HEK293 (cell line): ENCODE measurements at regions not wholly inside any gene's neighbourhood (a gene's known extent, or its start where the extent isn't known, plus 50 kb on each side); places are given as distances from the start of the nearest gene placed in this dataset.

ENCODE experiments used
- GLIS2 ChIP-seq: fragments of 450-650 bp; formaldehyde crosslinking; IDR thresholded peaks from 2 replicates; pipeline ENCODE4 v1.5.1; 2016; ENCODE audit warnings: missing biosample characterization, missing genetic modification characterization
- MZF1 ChIP-seq: fragments of 450-650 bp; formaldehyde crosslinking; IDR thresholded peaks from 2 replicates; pipeline ENCODE4 v1.5.1; 2017; ENCODE audit warnings: missing biosample characterization, missing genetic modification characterization, borderline replicate concordance
- PBX3 ChIP-seq: sonication (generic); formaldehyde crosslinking; IDR thresholded peaks from 2 replicates; pipeline ENCODE4 v1.8.1; 2022; ENCODE audit warnings: mild to moderate bottlenecking, moderate library complexity, missing genetic modification reagents
- REPIN1 ChIP-seq: fragments of 450-650 bp; formaldehyde crosslinking; IDR thresholded peaks from 2 replicates; pipeline ENCODE4 v1.5.1; 2017; ENCODE audit warnings: missing biosample characterization, missing genetic modification characterization, low read depth
- SALL2 ChIP-seq: fragments of 450-650 bp; formaldehyde crosslinking; IDR thresholded peaks from 2 replicates; pipeline ENCODE4 v1.5.0; 2017; ENCODE audit warnings: missing biosample characterization, mild to moderate bottlenecking, missing genetic modification characterization, borderline replicate concordance
- ZBTB21 ChIP-seq: fragments of 450-650 bp; formaldehyde crosslinking; IDR thresholded peaks from 2 replicates; pipeline ENCODE4 v1.5.1; 2017; ENCODE audit warnings: missing biosample characterization, missing genetic modification characterization
- ZNF157 ChIP-seq: fragments of 450-650 bp; formaldehyde crosslinking; IDR thresholded peaks from 2 replicates; pipeline ENCODE4 v1.5.1; 2016; ENCODE audit warnings: missing biosample characterization, missing genetic modification characterization
- ZNF350 ChIP-seq: fragments of 450-650 bp; formaldehyde crosslinking; IDR thresholded peaks from 2 replicates; pipeline ENCODE4 v1.5.0; 2017; ENCODE audit warnings: missing biosample characterization, mild to moderate bottlenecking, missing genetic modification characterization
- ZNF555 ChIP-seq: fragments of 450-650 bp; formaldehyde crosslinking; conservative IDR thresholded peaks from 2 replicates; pipeline ENCODE4 v1.5.1; 2017; ENCODE audit warnings: missing biosample characterization, mild to moderate bottlenecking, missing genetic modification characterization, inconsistent platforms
- ZNF776 ChIP-seq: fragments of 450-650 bp; formaldehyde crosslinking; IDR thresholded peaks from 2 replicates; pipeline ENCODE4 v1.5.0; 2017; ENCODE audit warnings: missing biosample characterization, missing genetic modification characterization, borderline replicate concordance
- TF ChIP-seq, protein P1 (sequence below): fragments of 450-650 bp; formaldehyde crosslinking; IDR thresholded peaks from 2 replicates; pipeline ENCODE4 v1.5.1; 2016; ENCODE audit warnings: missing biosample characterization, missing genetic modification characterization
- TF ChIP-seq, protein P2 (sequence below): fragments of 450-650 bp; formaldehyde crosslinking; IDR thresholded peaks from 2 replicates; pipeline ENCODE4 v1.5.1; 2016; ENCODE audit warnings: missing biosample characterization, missing genetic modification characterization
- TF ChIP-seq, protein P3 (sequence below): fragments of 450-650 bp; formaldehyde crosslinking; IDR thresholded peaks from 2 replicates; pipeline ENCODE4 v1.5.1; 2016; ENCODE audit warnings: missing biosample characterization, missing genetic modification characterization

DNA sequence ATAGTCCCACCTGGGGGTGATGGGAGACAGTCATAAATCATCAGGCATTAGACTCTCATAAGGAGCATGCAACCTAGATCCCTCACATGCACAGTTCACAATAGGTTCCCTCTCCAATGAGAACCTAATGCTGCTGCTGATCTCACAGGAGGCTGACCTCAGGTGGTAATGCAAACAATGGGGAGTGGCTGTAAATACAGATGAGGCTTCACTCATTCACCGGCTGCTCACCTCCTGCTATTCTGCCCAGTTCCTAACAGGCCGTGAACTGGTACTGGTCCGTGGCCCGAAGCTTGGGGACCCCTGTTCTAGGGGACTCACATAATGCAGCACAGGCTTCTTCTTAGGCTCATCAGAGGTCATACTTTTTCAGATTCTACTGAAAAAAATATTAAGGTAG lies 625.9 kb upstream of the AGA start:
- TF ChIP-seq PBX3 (CRISPR knock-in tag): no peak
- TF ChIP-seq ZBTB21 (tag by site-specific recombination): no peak
- no peak for TF ChIP-seq ZNF776 (tag by site-specific recombination)
- TF ChIP-seq, protein P1, sequence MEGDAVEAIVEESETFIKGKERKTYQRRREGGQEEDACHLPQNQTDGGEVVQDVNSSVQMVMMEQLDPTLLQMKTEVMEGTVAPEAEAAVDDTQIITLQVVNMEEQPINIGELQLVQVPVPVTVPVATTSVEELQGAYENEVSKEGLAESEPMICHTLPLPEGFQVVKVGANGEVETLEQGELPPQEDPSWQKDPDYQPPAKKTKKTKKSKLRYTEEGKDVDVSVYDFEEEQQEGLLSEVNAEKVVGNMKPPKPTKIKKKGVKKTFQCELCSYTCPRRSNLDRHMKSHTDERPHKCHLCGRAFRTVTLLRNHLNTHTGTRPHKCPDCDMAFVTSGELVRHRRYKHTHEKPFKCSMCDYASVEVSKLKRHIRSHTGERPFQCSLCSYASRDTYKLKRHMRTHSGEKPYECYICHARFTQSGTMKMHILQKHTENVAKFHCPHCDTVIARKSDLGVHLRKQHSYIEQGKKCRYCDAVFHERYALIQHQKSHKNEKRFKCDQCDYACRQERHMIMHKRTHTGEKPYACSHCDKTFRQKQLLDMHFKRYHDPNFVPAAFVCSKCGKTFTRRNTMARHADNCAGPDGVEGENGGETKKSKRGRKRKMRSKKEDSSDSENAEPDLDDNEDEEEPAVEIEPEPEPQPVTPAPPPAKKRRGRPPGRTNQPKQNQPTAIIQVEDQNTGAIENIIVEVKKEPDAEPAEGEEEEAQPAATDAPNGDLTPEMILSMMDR (tag by site-specific recombination): no peak
- TF ChIP-seq, protein P2, sequence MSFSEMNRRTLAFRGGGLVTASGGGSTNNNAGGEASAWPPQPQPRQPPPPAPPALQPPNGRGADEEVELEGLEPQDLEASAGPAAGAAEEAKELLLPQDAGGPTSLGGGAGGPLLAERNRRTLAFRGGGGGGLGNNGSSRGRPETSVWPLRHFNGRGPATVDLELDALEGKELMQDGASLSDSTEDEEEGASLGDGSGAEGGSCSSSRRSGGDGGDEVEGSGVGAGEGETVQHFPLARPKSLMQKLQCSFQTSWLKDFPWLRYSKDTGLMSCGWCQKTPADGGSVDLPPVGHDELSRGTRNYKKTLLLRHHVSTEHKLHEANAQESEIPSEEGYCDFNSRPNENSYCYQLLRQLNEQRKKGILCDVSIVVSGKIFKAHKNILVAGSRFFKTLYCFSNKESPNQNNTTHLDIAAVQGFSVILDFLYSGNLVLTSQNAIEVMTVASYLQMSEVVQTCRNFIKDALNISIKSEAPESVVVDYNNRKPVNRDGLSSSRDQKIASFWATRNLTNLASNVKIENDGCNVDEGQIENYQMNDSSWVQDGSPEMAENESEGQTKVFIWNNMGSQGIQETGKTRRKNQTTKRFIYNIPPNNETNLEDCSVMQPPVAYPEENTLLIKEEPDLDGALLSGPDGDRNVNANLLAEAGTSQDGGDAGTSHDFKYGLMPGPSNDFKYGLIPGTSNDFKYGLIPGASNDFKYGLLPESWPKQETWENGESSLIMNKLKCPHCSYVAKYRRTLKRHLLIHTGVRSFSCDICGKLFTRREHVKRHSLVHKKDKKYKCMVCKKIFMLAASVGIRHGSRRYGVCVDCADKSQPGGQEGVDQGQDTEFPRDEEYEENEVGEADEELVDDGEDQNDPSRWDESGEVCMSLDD: no peak
- TF ChIP-seq MZF1: no peak
- no peak for TF ChIP-seq GLIS2
- TF ChIP-seq ZNF555: no peak
- TF ChIP-seq, protein P3, sequence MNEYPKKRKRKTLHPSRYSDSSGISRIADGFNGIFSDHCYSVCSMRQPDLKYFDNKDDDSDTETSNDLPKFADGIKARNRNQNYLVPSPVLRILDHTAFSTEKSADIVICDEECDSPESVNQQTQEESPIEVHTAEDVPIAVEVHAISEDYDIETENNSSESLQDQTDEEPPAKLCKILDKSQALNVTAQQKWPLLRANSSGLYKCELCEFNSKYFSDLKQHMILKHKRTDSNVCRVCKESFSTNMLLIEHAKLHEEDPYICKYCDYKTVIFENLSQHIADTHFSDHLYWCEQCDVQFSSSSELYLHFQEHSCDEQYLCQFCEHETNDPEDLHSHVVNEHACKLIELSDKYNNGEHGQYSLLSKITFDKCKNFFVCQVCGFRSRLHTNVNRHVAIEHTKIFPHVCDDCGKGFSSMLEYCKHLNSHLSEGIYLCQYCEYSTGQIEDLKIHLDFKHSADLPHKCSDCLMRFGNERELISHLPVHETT: no peak
- TF ChIP-seq ZNF350 (tag by site-specific recombination): no peak
- TF ChIP-seq SALL2 (tag by site-specific recombination): no peak
- no peak for TF ChIP-seq REPIN1
- TF ChIP-seq ZNF157 (tag by site-specific recombination): no peak
